Thyroid gland (tissue), 4 donors: ENCODE measurements at regions not wholly inside any gene's neighbourhood (a gene's known extent, or its start where the extent isn't known, plus 50 kb on each side); places are given as distances from the start of the nearest gene placed in this dataset.

Source experiments
- POLR2A ChIP-seq, 2 donors: fragments of 450-650 bp; IDR thresholded peaks; one replicate each; pipeline ENCODE4 v1.6.1; 2017; ENCODE audit warnings: antibody characterized with exemption in 2 of 2, mild to moderate bottlenecking in 2 of 2, moderate library complexity in 1 of 2
- TF ChIP-seq, protein P1 (sequence below), 6 experiments: fragments of 200-600 bp in 3 of 6; fragments of 450-650 bp in 3 of 6; sonication (generic) in 3 of 6; IDR thresholded peaks; one replicate each; pipeline ENCODE4 v1.5.1; 2016 to 2019; ENCODE audit warnings: antibody characterized with exemption in 6 of 6, mild to moderate bottlenecking in 2 of 6, inconsistent platforms in 1 of 6, moderate library complexity in 1 of 6

DNA sequence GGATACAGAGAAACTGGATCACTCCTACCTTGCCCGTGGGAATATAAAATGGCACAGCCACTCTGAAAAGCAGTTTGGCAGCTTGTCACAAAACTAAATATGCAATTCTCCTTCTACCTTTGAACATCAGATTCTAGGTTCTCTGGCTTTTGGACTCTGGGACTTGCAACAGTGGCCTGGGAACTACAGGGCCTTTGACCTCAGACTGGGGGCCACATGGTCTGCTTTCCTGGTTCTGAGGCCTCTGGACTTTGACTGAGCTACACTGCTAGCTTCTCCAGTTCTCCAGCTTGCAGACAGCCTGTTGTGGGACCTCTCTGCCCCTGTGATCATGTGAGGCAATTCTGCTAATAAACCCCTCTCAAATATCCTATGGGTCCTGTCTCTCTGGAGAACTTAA lies 168.8 kb downstream of the CDH26 start:
- TF ChIP-seq, protein P1, sequence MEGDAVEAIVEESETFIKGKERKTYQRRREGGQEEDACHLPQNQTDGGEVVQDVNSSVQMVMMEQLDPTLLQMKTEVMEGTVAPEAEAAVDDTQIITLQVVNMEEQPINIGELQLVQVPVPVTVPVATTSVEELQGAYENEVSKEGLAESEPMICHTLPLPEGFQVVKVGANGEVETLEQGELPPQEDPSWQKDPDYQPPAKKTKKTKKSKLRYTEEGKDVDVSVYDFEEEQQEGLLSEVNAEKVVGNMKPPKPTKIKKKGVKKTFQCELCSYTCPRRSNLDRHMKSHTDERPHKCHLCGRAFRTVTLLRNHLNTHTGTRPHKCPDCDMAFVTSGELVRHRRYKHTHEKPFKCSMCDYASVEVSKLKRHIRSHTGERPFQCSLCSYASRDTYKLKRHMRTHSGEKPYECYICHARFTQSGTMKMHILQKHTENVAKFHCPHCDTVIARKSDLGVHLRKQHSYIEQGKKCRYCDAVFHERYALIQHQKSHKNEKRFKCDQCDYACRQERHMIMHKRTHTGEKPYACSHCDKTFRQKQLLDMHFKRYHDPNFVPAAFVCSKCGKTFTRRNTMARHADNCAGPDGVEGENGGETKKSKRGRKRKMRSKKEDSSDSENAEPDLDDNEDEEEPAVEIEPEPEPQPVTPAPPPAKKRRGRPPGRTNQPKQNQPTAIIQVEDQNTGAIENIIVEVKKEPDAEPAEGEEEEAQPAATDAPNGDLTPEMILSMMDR (IDR thresholded peaks at IDR 0.05) = no peak
- TF ChIP-seq POLR2A (IDR thresholded peaks at IDR 0.05) = no peak
